IPS DF 4.7 (cell line): ENCODE measurements at regions not wholly inside any gene's neighbourhood (a gene's known extent, or its start where the extent isn't known, plus 50 kb on each side); places are given as distances from the start of the nearest gene placed in this dataset.

ENCODE experiments used
- DNase-seq: peaks from one replicate; pipeline ENCODE4 v3.0.0-alpha.2; 2013; ENCODE audit warnings: low spot score; ENCODE audit errors: extremely low read depth

- no peak for DNase-seq
Measured at GRCh38 chr13:79090552-79091124, 315.4 kb downstream of the RBM26 start.

- no peak for DNase-seq
Measured at GRCh38 chr13:79084802-79085424, 321.1 kb downstream of the RBM26 start.

GRCh38 chr13:79081942-79082341 lies 324.1 kb downstream of the RBM26 start:
- no peak for DNase-seq

GRCh38 chr13:79079351-79079839 lies 326.7 kb downstream of the RBM26 start:
- DNase-seq, result no peak

- no peak for DNase-seq
Measured at GRCh38 chr13:79075703-79076102, 330.4 kb downstream of the RBM26 start.

GRCh38 chr13:79070343-79070974 lies 335.6 kb downstream of the RBM26 start:
- DNase-seq, result no peak

GRCh38 chr13:79062291-79062690 lies 343.8 kb downstream of the RBM26 start:
- DNase-seq, result no peak

GRCh38 chr13:79060216-79060615 lies 345.8 kb downstream of the RBM26 start:
- no peak for DNase-seq

GRCh38 chr13:79056706-79057105 lies 349.3 kb downstream of the RBM26 start:
- DNase-seq, result no peak

GRCh38 chr13:79051472-79051871 lies 354.6 kb downstream of the RBM26 start:
- DNase-seq, result no peak

- DNase-seq, result no peak
Measured at GRCh38 chr13:79044415-79044814, 361.6 kb downstream of the RBM26 start.

GRCh38 chr13:79043208-79043607 lies 362.8 kb downstream of the RBM26 start:
- no peak for DNase-seq

- DNase-seq, result no peak
Measured at GRCh38 chr13:79037197-79037596, 368.9 kb downstream of the RBM26 start.

GRCh38 chr13:79034341-79034740 lies 371.7 kb downstream of the RBM26 start:
- DNase-seq, result no peak

GRCh38 chr13:79030513-79030912 lies 371.6 kb upstream of the OBI1 start:
- no peak for DNase-seq

GRCh38 chr13:79018166-79018565 lies 359.2 kb upstream of the OBI1 start:
- DNase-seq, result no peak

- DNase-seq, result no peak
Measured at GRCh38 chr13:79011179-79011578, 352.2 kb upstream of the OBI1 start.

GRCh38 chr13:79003989-79004898 lies 345.3 kb upstream of the OBI1 start:
- DNase-seq, result no peak

GRCh38 chr13:78999494-78999893 lies 340.5 kb upstream of the OBI1 start:
- DNase-seq, result no peak

- no peak for DNase-seq
Measured at GRCh38 chr13:78998630-78999315, 339.8 kb upstream of the OBI1 start.
